Liver (tissue), 8 donors: ENCODE measurements at regions not wholly inside any gene's neighbourhood (a gene's known extent, or its start where the extent isn't known, plus 50 kb on each side); places are given as distances from the start of the nearest gene placed in this dataset.

Source experiments
- DNase-seq: peaks from one replicate; pipeline ENCODE4 v3.0.0-alpha.2; 2017; ENCODE audit warnings: low spot score
- H3K27ac ChIP-seq, 2 donors: one replicate each; pipeline ENCODE4 v1.7.0; 2013; ENCODE audit warnings: inconsistent platforms in 2 of 2, low read length in 2 of 2, control low read depth in 1 of 2, low read depth in 1 of 2, mild to moderate bottlenecking in 1 of 2
- H3K27me3 ChIP-seq, 4 donors: one replicate each; pipeline versions ENCODE4 v1.6.1 to v1.7.0; 2013; ENCODE audit warnings: low read length in 3 of 4, inconsistent platforms in 1 of 4, mild to moderate bottlenecking in 1 of 4, moderate library complexity in 1 of 4; ENCODE audit not compliant: control insufficient read depth in 4 of 4, insufficient read depth in 4 of 4
- H3K36me3 ChIP-seq, 4 donors: one replicate each; pipeline versions ENCODE4 v1.6.1 to v1.7.0; 2013; ENCODE audit warnings: low read length in 3 of 4, mild to moderate bottlenecking in 3 of 4, low read depth in 1 of 4, moderate library complexity in 1 of 4; ENCODE audit not compliant: control insufficient read depth in 4 of 4, insufficient read depth in 3 of 4
- H3K4me1 ChIP-seq, 4 donors: one replicate each; pipeline versions ENCODE4 v1.6.1 to v1.7.0; 2013; ENCODE audit warnings: low read length in 3 of 4, mild to moderate bottlenecking in 3 of 4, moderate library complexity in 1 of 4; ENCODE audit not compliant: control insufficient read depth in 4 of 4, insufficient read depth in 4 of 4
- H3K4me3 ChIP-seq, 3 donors: one replicate each; pipeline versions ENCODE4 v1.6.1 to v1.7.0; 2013; ENCODE audit warnings: low read length in 3 of 3, control low read depth in 1 of 3, low read depth in 1 of 3, mild to moderate bottlenecking in 1 of 3
- H3K9ac ChIP-seq, 2 donors: one replicate each; pipeline ENCODE4 v1.7.0; 2013; ENCODE audit warnings: low read length in 2 of 2, mild to moderate bottlenecking in 2 of 2, moderate library complexity in 2 of 2, control low read depth in 1 of 2, low read depth in 1 of 2
- H3K9me3 ChIP-seq, 4 donors: one replicate each; pipeline versions ENCODE4 v1.6.1 to v1.7.0; 2013; ENCODE audit warnings: low read length in 3 of 4; ENCODE audit not compliant: control insufficient read depth in 4 of 4
- CTCF ChIP-seq: fragments of 150-350 bp; IDR thresholded peaks from 2 replicates; pipeline ENCODE4 v1.5.1; 2017; ENCODE audit warnings: improper control_type of control experiment, low read depth, low read length; ENCODE audit not compliant: missing input control
- EGR1 ChIP-seq, 2 donors: IDR thresholded peaks; 2 replicates each; pipeline ENCODE4 v1.6.1; 2016 to 2018; ENCODE audit warnings: antibody characterized with exemption in 2 of 2, low read depth in 2 of 2
- FOXA1 ChIP-seq: IDR thresholded peaks from 2 replicates; pipeline ENCODE4 v1.6.1; 2016; ENCODE audit warnings: antibody characterized with exemption
- FOXA2 ChIP-seq: IDR thresholded peaks from 2 replicates; pipeline ENCODE4 v1.6.1; 2016; ENCODE audit warnings: antibody characterized with exemption
- GABPA ChIP-seq, 2 donors: IDR thresholded peaks in 1 of 2; conservative IDR thresholded peaks in 1 of 2; 2 replicates each; pipeline ENCODE4 v1.6.1; 2016; ENCODE audit warnings: antibody characterized with exemption in 2 of 2, mild to moderate bottlenecking in 1 of 2, moderate library complexity in 1 of 2
- HNF4A ChIP-seq, 2 donors: conservative IDR thresholded peaks; 2 replicates each; pipeline ENCODE4 v1.6.1; 2016; ENCODE audit warnings: antibody characterized with exemption in 2 of 2, mild to moderate bottlenecking in 2 of 2
- HNF4G ChIP-seq: IDR thresholded peaks from 2 replicates; pipeline ENCODE4 v1.6.1; 2016; ENCODE audit warnings: antibody characterized with exemption
- JUND ChIP-seq, 2 donors: IDR thresholded peaks; 2 replicates each; pipeline ENCODE4 v1.6.1; 2016; ENCODE audit warnings: antibody characterized with exemption in 2 of 2
- NR2F2 ChIP-seq: IDR thresholded peaks from 2 replicates; pipeline ENCODE4 v1.6.1; 2016; ENCODE audit warnings: antibody characterized with exemption
- RAD21 ChIP-seq, 2 donors: IDR thresholded peaks; 2 replicates each; pipeline ENCODE4 v1.6.1; 2016; ENCODE audit warnings: antibody characterized with exemption in 2 of 2, mild to moderate bottlenecking in 2 of 2
- RXRA ChIP-seq, 2 donors: IDR thresholded peaks; 2 replicates each; pipeline ENCODE4 v1.6.1; 2017 to 2018; ENCODE audit warnings: antibody characterized with exemption in 2 of 2, mild to moderate bottlenecking in 1 of 2
- SP1 ChIP-seq: IDR thresholded peaks from 2 replicates; pipeline ENCODE4 v1.6.1; 2018; ENCODE audit warnings: antibody characterized with exemption, mild to moderate bottlenecking
- TAF1 ChIP-seq: conservative IDR thresholded peaks from 2 replicates; pipeline ENCODE4 v1.6.1; 2016; ENCODE audit warnings: antibody characterized with exemption, mild to moderate bottlenecking
- YY1 ChIP-seq: IDR thresholded peaks from 2 replicates; pipeline ENCODE4 v1.6.1; 2016; ENCODE audit warnings: antibody characterized with exemption, mild to moderate bottlenecking
- WGBS: extraction: QIAGEN DNeasy Blood & Tissue Kit; methylation state at CpG from one replicate; pipeline ENCODE4 v1.1.7; 2013; 5-methylcytosine and 5-hydroxymethylcytosine counted together
- TF ChIP-seq, protein P1 (sequence below): IDR thresholded peaks from 2 replicates; pipeline ENCODE4 v1.6.1; 2016; ENCODE audit warnings: antibody characterized with exemption
- TF ChIP-seq, protein P2 (sequence below): IDR thresholded peaks from 2 replicates; pipeline ENCODE4 v1.6.1; 2016; ENCODE audit warnings: antibody characterized with exemption
- TF ChIP-seq, protein P3 (sequence below): IDR thresholded peaks from 2 replicates; pipeline ENCODE4 v1.6.1; 2016; ENCODE audit warnings: antibody characterized with exemption
- TF ChIP-seq, protein P4 (sequence below): IDR thresholded peaks from 2 replicates; pipeline ENCODE4 v1.6.1; 2016; ENCODE audit warnings: antibody characterized with exemption, mild to moderate bottlenecking
- donor health status: healthy.
- donor health status: healthy.
- donor health status: healthy.
- donor health status: healthy.
- donor health status: healthy.

- H3K9me3 ChIP-seq = no peaks in the 10 kb centered on the region
- H3K9ac ChIP-seq = no peak overlapping the region
- H3K27ac ChIP-seq = no peak overlapping the region
- no peak overlapping the region for H3K4me3 ChIP-seq
- TF ChIP-seq, protein P1, sequence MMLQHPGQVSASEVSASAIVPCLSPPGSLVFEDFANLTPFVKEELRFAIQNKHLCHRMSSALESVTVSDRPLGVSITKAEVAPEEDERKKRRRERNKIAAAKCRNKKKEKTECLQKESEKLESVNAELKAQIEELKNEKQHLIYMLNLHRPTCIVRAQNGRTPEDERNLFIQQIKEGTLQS = no peak
- TF ChIP-seq HNF4A (conservative IDR thresholded peaks at IDR 0.05) (no peak), RXRA (IDR thresholded peaks at IDR 0.05) (no peak), TAF1 (no peak), CTCF (no peak)
- TF ChIP-seq, protein P2, sequence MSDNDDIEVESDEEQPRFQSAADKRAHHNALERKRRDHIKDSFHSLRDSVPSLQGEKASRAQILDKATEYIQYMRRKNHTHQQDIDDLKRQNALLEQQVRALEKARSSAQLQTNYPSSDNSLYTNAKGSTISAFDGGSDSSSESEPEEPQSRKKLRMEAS = no peak
- no peak for DNase-seq
- no peaks in the 10 kb centered on the region for H3K4me1 ChIP-seq
- WGBS = 48% methylated on average over 1 of the region's 1 CpG
- H3K36me3 ChIP-seq = no peaks in the 10 kb centered on the region
- no peaks in the 10 kb centered on the region for H3K27me3 ChIP-seq
Observed at GRCh38 chr9:73609381-73609780, 457.7 kb downstream of the ANXA1 start.

- no peaks in the 10 kb centered on the region for H3K9me3 ChIP-seq
- 69% methylated on average over 2 of the region's 2 CpGs for WGBS
- no peak overlapping the region for H3K4me3 ChIP-seq
- no peaks in the 10 kb centered on the region for H3K27me3 ChIP-seq
- H3K4me1 ChIP-seq = no peaks in the 10 kb centered on the region
- no peak overlapping the region for H3K9ac ChIP-seq
- no peak for DNase-seq
- no peak overlapping the region for H3K27ac ChIP-seq
- TF ChIP-seq HNF4G = no peak
- TF ChIP-seq, protein P2 = no peak
- TF ChIP-seq FOXA1 = no peak
- TF ChIP-seq JUND (IDR thresholded peaks at IDR 0.05) = no peak
- no peak for TF ChIP-seq RXRA (IDR thresholded peaks at IDR 0.05)
- TF ChIP-seq TAF1 = no peak
- no peak for TF ChIP-seq FOXA2
- no peak for TF ChIP-seq RAD21 (IDR thresholded peaks at IDR 0.05)
- TF ChIP-seq NR2F2 = no peak
- no peak for TF ChIP-seq GABPA (IDR thresholded peaks at IDR 0.05 in 1 of 2, conservative IDR thresholded peaks at IDR 0.05 in 1 of 2)
- TF ChIP-seq, protein P3, sequence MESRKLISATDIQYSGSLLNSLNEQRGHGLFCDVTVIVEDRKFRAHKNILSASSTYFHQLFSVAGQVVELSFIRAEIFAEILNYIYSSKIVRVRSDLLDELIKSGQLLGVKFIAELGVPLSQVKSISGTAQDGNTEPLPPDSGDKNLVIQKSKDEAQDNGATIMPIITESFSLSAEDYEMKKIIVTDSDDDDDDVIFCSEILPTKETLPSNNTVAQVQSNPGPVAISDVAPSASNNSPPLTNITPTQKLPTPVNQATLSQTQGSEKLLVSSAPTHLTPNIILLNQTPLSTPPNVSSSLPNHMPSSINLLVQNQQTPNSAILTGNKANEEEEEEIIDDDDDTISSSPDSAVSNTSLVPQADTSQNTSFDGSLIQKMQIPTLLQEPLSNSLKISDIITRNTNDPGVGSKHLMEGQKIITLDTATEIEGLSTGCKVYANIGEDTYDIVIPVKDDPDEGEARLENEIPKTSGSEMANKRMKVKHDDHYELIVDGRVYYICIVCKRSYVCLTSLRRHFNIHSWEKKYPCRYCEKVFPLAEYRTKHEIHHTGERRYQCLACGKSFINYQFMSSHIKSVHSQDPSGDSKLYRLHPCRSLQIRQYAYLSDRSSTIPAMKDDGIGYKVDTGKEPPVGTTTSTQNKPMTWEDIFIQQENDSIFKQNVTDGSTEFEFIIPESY = no peak
- TF ChIP-seq, protein P4, sequence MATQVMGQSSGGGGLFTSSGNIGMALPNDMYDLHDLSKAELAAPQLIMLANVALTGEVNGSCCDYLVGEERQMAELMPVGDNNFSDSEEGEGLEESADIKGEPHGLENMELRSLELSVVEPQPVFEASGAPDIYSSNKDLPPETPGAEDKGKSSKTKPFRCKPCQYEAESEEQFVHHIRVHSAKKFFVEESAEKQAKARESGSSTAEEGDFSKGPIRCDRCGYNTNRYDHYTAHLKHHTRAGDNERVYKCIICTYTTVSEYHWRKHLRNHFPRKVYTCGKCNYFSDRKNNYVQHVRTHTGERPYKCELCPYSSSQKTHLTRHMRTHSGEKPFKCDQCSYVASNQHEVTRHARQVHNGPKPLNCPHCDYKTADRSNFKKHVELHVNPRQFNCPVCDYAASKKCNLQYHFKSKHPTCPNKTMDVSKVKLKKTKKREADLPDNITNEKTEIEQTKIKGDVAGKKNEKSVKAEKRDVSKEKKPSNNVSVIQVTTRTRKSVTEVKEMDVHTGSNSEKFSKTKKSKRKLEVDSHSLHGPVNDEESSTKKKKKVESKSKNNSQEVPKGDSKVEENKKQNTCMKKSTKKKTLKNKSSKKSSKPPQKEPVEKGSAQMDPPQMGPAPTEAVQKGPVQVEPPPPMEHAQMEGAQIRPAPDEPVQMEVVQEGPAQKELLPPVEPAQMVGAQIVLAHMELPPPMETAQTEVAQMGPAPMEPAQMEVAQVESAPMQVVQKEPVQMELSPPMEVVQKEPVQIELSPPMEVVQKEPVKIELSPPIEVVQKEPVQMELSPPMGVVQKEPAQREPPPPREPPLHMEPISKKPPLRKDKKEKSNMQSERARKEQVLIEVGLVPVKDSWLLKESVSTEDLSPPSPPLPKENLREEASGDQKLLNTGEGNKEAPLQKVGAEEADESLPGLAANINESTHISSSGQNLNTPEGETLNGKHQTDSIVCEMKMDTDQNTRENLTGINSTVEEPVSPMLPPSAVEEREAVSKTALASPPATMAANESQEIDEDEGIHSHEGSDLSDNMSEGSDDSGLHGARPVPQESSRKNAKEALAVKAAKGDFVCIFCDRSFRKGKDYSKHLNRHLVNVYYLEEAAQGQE = no peak
- no peak for TF ChIP-seq CTCF
- TF ChIP-seq, protein P1 = no peak
- TF ChIP-seq HNF4A (conservative IDR thresholded peaks at IDR 0.05) = no peak
- no peak for TF ChIP-seq YY1
- TF ChIP-seq EGR1 (IDR thresholded peaks at IDR 0.05; ENCODE audit: low read depth in 2 of 2) = no peak
- no peak for TF ChIP-seq SP1
- H3K36me3 ChIP-seq = no peaks in the 10 kb centered on the region
Observed at GRCh38 chr9:73611032-73611431, 459.4 kb downstream of the ANXA1 start.
